Kidney epithelial cell (primary cell): ENCODE measurements at regions not wholly inside any gene's neighbourhood (a gene's known extent, or its start where the extent isn't known, plus 50 kb on each side); places are given as distances from the start of the nearest gene placed in this dataset.

Source experiments
- DNase-seq: peaks from one replicate; pipeline ENCODE4 v3.0.0-alpha.2; 2010; ENCODE audit warnings: low read depth
- H3K27me3 ChIP-seq: 2 replicates; pipeline ENCODE4 v1.6.0; 2011; ENCODE audit warnings: low read length; ENCODE audit not compliant: control insufficient read depth, insufficient read depth
- H3K36me3 ChIP-seq: 2 replicates; pipeline ENCODE4 v1.5.1; 2011; ENCODE audit warnings: low read length; ENCODE audit not compliant: control insufficient read depth, insufficient read depth
- H3K4me3 ChIP-seq: 2 replicates; pipeline ENCODE4 v1.5.1; 2011; ENCODE audit warnings: low read depth, mild to moderate bottlenecking, control low read depth, low read length
- TF ChIP-seq, protein P1 (sequence below): IDR thresholded peaks from 2 replicates; pipeline ENCODE4 v1.5.1; 2011; ENCODE audit warnings: mild to moderate bottlenecking, moderate library complexity, low read length, control low read depth, inconsistent platforms; ENCODE audit not compliant: insufficient read depth, poor library complexity, severe bottlenecking

DNA sequence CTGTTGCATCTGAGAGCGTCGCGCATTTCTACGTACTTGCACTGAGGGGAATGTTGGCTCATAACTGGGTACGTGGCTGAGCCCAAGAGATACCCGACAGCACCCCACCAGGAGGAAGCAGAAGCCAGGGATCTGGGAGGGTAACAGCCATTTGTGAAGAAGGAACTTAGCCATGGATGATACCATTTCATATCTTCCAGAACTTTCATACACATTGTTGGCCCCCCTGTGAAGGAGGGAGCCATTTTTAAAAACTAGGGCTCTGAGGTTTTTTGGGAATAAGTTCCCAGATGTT is 101.4 kb upstream of the SLC44A1 start:
- H3K4me3 ChIP-seq, result no peak overlapping the region
- H3K27me3 ChIP-seq, result no peaks in the 10 kb centered on the region
- no peak for DNase-seq
- no peaks in the 10 kb centered on the region for H3K36me3 ChIP-seq
- TF ChIP-seq, protein P1, sequence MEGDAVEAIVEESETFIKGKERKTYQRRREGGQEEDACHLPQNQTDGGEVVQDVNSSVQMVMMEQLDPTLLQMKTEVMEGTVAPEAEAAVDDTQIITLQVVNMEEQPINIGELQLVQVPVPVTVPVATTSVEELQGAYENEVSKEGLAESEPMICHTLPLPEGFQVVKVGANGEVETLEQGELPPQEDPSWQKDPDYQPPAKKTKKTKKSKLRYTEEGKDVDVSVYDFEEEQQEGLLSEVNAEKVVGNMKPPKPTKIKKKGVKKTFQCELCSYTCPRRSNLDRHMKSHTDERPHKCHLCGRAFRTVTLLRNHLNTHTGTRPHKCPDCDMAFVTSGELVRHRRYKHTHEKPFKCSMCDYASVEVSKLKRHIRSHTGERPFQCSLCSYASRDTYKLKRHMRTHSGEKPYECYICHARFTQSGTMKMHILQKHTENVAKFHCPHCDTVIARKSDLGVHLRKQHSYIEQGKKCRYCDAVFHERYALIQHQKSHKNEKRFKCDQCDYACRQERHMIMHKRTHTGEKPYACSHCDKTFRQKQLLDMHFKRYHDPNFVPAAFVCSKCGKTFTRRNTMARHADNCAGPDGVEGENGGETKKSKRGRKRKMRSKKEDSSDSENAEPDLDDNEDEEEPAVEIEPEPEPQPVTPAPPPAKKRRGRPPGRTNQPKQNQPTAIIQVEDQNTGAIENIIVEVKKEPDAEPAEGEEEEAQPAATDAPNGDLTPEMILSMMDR, result no peak

DNA sequence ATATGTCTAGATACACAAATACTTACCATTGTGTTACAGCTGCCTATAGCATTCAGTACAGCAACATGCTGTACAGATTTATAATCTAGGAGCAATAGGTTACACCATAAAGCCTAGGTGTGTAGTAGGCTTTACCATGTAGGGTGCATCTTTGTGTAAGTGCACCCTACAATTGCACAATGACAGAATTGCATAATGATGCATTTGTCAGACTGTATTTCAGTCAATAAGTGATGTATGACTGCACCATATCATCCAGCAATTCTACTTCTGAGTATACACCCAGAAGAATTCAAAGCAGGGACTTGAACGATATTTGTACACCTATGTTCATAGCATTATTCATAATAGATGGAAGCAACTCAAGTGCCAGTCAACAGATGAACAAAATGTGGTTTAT is 100.4 kb upstream of the SLC44A1 start:
- no peak for DNase-seq
- TF ChIP-seq, protein P1, result no peak
- H3K4me3 ChIP-seq, result no peak overlapping the region

DNA sequence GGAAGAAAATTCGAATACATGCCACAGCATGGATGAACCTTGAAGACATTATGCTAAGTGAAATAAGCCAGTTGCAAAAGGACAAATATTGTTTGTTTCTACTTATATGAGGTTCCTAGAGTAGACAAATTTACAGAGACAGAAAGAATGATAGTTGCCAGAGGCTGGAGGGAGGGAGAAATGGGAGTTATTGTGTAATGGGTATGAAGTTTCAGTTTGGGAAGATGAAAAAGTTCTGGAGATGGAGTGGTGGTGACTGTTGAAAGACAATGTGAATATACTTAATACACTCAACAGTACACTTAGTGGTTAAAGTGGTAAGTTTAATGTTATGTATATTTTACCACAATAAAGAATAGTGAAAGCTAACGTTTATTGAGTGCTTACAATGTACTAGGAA is 99.6 kb upstream of the SLC44A1 start:
- TF ChIP-seq, protein P1, result no peak
- H3K27me3 ChIP-seq, result no peaks in the 10 kb centered on the region
- no peak for DNase-seq
- no peaks in the 10 kb centered on the region for H3K36me3 ChIP-seq
- no peak overlapping the region for H3K4me3 ChIP-seq

More for the DNA sequence above, 100.4 kb upstream of the SLC44A1 start:
- no peaks in the 10 kb centered on the region for H3K36me3 ChIP-seq
- H3K27me3 ChIP-seq, result no peaks in the 10 kb centered on the region

DNA sequence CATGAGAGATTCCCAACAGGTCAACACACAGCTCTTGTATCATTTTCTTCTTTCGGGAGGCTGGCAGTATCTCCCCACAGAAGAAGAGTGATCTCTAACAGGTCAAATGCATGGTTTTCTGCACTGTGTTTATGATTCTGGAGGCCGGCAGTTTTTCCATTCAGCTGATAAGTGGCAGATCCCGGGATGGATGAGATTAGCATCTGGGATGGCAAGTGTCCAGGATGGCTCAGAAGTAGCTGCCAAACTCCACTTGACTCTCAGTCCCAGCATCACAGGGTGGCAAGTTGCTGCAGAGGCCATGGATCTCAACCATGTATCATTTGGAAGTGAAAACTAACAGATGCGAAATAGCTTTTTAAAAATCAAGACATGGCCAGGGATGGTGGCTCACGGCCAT is 97.8 kb upstream of the SLC44A1 start:
- TF ChIP-seq, protein P1, result no peak
- no peaks in the 10 kb centered on the region for H3K27me3 ChIP-seq
- no peaks in the 10 kb centered on the region for H3K36me3 ChIP-seq
- no peak overlapping the region for H3K4me3 ChIP-seq
- DNase-seq, result no peak

DNA sequence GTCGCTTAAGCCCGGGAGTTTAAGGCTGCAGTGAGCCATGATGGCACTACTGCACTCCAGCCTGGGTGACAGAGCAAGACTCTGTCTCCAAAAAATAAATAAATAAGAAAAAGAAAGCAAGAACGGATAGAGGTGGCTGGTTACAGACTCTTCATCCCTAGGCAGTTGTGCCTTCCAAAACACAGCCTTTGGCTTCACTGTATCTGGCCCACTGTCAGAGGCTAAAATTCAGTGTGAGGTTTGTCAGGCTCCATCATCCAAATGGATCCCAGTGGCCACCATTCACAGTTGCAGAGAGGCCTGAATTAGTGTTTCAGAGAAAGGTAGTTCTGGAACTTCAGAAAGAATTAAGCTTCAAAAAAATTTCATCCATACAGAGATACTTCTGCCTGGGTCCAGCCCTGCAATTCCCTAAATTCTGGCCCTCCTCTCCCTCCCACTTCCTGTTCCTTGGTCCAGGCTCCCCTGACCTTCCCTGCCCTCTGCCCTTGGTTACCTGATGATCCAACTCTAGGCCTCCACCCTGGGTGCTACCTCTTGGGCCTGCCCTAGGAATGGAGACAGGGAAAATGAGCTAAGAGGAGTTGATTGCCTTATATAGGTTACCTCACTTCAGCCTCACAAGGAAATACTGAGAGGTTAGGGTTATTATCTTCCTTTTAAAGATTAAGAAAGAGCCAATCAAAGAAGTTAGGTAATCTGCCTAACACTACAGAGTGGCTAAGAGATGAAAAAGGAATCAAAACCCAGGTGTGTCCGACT is 97.2 kb upstream of the SLC44A1 start:
- no peaks in the 10 kb centered on the region for H3K36me3 ChIP-seq
- TF ChIP-seq, protein P1, result no peak
- H3K27me3 ChIP-seq, result no peaks in the 10 kb centered on the region
- H3K4me3 ChIP-seq, result no peak overlapping the region
- no peak for DNase-seq
